Parathyroid adenoma (tissue), 2 donors: ENCODE measurements at regions not wholly inside any gene's neighbourhood (a gene's known extent, or its start where the extent isn't known, plus 50 kb on each side); places are given as distances from the start of the nearest gene placed in this dataset.

Source experiments
- H2AFZ ChIP-seq: fragments of 300-600 bp; sonication (generic); one replicate; pipeline ENCODE4 v1.7.0; 2017; ENCODE audit warnings: antibody characterized with exemption, mild to moderate bottlenecking
- H3K27ac ChIP-seq: fragments of 300-600 bp; sonication (generic); one replicate; pipeline ENCODE4 v1.7.0; 2017
- H3K27me3 ChIP-seq: fragments of 300-600 bp; sonication (generic); one replicate; pipeline ENCODE4 v1.7.0; 2017; ENCODE audit warnings: low read length; ENCODE audit not compliant: control insufficient read depth, insufficient read depth
- H3K36me3 ChIP-seq: fragments of 300-600 bp; sonication (generic); one replicate; pipeline ENCODE4 v1.7.0; 2017; ENCODE audit warnings: low read length; ENCODE audit not compliant: control insufficient read depth, insufficient read depth
- H3K4me1 ChIP-seq: fragments of 300-600 bp; sonication (generic); one replicate; pipeline ENCODE4 v1.7.0; 2017; ENCODE audit warnings: control low read depth
- H3K4me2 ChIP-seq: fragments of 300-600 bp; sonication (generic); one replicate; pipeline ENCODE4 v1.7.0; 2017; ENCODE audit warnings: low read length
- H3K4me3 ChIP-seq: fragments of 300-600 bp; sonication (generic); one replicate; pipeline ENCODE4 v1.7.0; 2017; ENCODE audit warnings: low read depth, low read length
- H3K79me2 ChIP-seq: fragments of 300-600 bp; sonication (generic); one replicate; pipeline ENCODE4 v1.7.0; 2017; ENCODE audit warnings: control low read depth
- H3K9ac ChIP-seq: fragments of 300-600 bp; sonication (generic); one replicate; pipeline ENCODE4 v1.7.0; 2017; ENCODE audit warnings: mild to moderate bottlenecking
- H3K9me3 ChIP-seq: fragments of 300-600 bp; sonication (generic); one replicate; pipeline ENCODE4 v1.7.0; 2017; ENCODE audit warnings: low read length; ENCODE audit not compliant: control insufficient read depth
- CTCF ChIP-seq: fragments of 300-600 bp; sonication (generic); IDR thresholded peaks from one replicate; pipeline ENCODE4 v1.7.0; 2017; ENCODE audit warnings: antibody characterized with exemption, mild to moderate bottlenecking
- donor health status: primary hyperparathyroidism.

GRCh38 chr5:143886651-143887638 lies 75.0 kb downstream of the HMHB1 start:
- H2AFZ ChIP-seq = peak overlapping the region; percentile 72
- H3K27ac ChIP-seq = peak overlapping the region; percentile 45
- no peak overlapping the region for H3K9ac ChIP-seq

GRCh38 chr5:143887903-143888665 lies 76.1 kb downstream of the HMHB1 start:
- Histone ChIP-seq H3K4me3 (no peak overlapping the region), H3K27ac (no peak overlapping the region), H2AFZ (peak overlapping the region; percentile 23)

More at GRCh38 chr5:143886651-143887638, 75.0 kb downstream of the HMHB1 start:
- Histone ChIP-seq H3K9me3 (no peaks in the 10 kb centered on the region), H3K4me1 (peaks cover 22% of the 10 kb centered on the region), H3K36me3 (no peaks in the 10 kb centered on the region), H3K79me2 (no peaks in the 10 kb centered on the region), H3K27me3 (no peaks in the 10 kb centered on the region), H3K4me3 (no peak overlapping the region), H3K4me2 (peak overlapping the region; percentile 24)
- TF ChIP-seq CTCF = no peak

GRCh38 chr5:143888912-143889311 lies 77.0 kb downstream of the HMHB1 start:
- TF ChIP-seq CTCF = no peak
- no peaks in the 10 kb centered on the region for H3K36me3 ChIP-seq
- H3K27ac ChIP-seq = no peak overlapping the region

More at GRCh38 chr5:143887903-143888665, 76.1 kb downstream of the HMHB1 start:
- TF ChIP-seq CTCF = no peak
- no peak overlapping the region for H3K9ac ChIP-seq
- H3K79me2 ChIP-seq = no peaks in the 10 kb centered on the region
- H3K9me3 ChIP-seq = no peaks in the 10 kb centered on the region
- H3K36me3 ChIP-seq = no peaks in the 10 kb centered on the region
- H3K4me1 ChIP-seq = peaks cover 22% of the 10 kb centered on the region
- H3K4me2 ChIP-seq = peak overlapping the region; percentile 3
- no peaks in the 10 kb centered on the region for H3K27me3 ChIP-seq

GRCh38 chr5:143889986-143890385 lies 78.0 kb downstream of the HMHB1 start:
- no peak for TF ChIP-seq CTCF

More at GRCh38 chr5:143888912-143889311, 77.0 kb downstream of the HMHB1 start:
- peaks cover 22% of the 10 kb centered on the region for H3K4me1 ChIP-seq
- H3K4me3 ChIP-seq = no peak overlapping the region
- H2AFZ ChIP-seq = peak overlapping the region; percentile 23
- H3K27me3 ChIP-seq = no peaks in the 10 kb centered on the region
- no peak overlapping the region for H3K9ac ChIP-seq
- H3K79me2 ChIP-seq = no peaks in the 10 kb centered on the region
- no peaks in the 10 kb centered on the region for H3K9me3 ChIP-seq
- H3K4me2 ChIP-seq = no peak overlapping the region

More at GRCh38 chr5:143889986-143890385, 78.0 kb downstream of the HMHB1 start:
- Histone ChIP-seq H3K9ac (no peak overlapping the region), H3K79me2 (no peaks in the 10 kb centered on the region), H3K4me2 (no peak overlapping the region), H3K27me3 (no peaks in the 10 kb centered on the region), H3K36me3 (no peaks in the 10 kb centered on the region), H3K4me3 (no peak overlapping the region), H2AFZ (no peak overlapping the region), H3K9me3 (no peaks in the 10 kb centered on the region), H3K27ac (no peak overlapping the region), H3K4me1 (peaks cover 22% of the 10 kb centered on the region)
